HepG2 (cell line): ENCODE measurements at regions not wholly inside any gene's neighbourhood (a gene's known extent, or its start where the extent isn't known, plus 50 kb on each side); places are given as distances from the start of the nearest gene placed in this dataset.

ENCODE experiments used
- TBP ChIP-seq: sonication (generic); formaldehyde crosslinking; IDR thresholded peaks from 2 replicates; pipeline ENCODE4 v1.5.0; 2020; ENCODE audit warnings: missing genetic modification reagents
- TF ChIP-seq, protein P1 (sequence below): sonication (generic); formaldehyde crosslinking; IDR thresholded peaks from 2 replicates; pipeline ENCODE4 v1.5.0; 2020; ENCODE audit warnings: mild to moderate bottlenecking, missing genetic modification reagents, moderate library complexity

DNA sequence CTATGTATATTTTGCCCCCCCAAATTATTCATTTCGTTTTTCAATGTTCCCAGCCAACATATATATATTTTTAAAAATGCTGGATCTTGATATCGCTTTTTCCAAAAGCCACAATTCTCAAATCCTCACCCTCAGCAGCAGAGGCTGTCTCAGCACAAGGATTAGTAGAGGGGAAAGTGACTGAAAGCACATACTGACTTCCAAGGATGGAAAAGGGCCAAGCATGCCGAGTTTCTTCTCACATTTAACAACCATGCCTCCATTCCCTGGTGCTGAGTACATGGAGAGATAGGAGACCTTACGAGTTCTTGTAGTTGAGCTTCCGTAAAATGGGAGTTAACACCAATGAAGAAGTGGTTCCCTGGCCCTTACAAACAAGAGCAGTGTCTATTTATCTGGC is 403.4 kb upstream of the DCN start:
- TF ChIP-seq, protein P1, sequence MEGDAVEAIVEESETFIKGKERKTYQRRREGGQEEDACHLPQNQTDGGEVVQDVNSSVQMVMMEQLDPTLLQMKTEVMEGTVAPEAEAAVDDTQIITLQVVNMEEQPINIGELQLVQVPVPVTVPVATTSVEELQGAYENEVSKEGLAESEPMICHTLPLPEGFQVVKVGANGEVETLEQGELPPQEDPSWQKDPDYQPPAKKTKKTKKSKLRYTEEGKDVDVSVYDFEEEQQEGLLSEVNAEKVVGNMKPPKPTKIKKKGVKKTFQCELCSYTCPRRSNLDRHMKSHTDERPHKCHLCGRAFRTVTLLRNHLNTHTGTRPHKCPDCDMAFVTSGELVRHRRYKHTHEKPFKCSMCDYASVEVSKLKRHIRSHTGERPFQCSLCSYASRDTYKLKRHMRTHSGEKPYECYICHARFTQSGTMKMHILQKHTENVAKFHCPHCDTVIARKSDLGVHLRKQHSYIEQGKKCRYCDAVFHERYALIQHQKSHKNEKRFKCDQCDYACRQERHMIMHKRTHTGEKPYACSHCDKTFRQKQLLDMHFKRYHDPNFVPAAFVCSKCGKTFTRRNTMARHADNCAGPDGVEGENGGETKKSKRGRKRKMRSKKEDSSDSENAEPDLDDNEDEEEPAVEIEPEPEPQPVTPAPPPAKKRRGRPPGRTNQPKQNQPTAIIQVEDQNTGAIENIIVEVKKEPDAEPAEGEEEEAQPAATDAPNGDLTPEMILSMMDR (CRISPR knock-in tag) = no peak
- no peak for TF ChIP-seq TBP (CRISPR knock-in tag)
